T-helper 2 cell treated with Interferon-gamma antibody and Interleukin-4, amounts not matched to agents 100 ng/mL and 5 ng/mL, for 36 hours (primary cell): ENCODE measurements at regions not wholly inside any gene's neighbourhood (a gene's known extent, or its start where the extent isn't known, plus 50 kb on each side); places are given as distances from the start of the nearest gene placed in this dataset.
"Not testable (repeated sequence)": the region's sequence is repeated elsewhere in the genome, so short reads cannot be mapped to it uniquely, and the experiment has no call there.

ENCODE experiments used
- intact Hi-C: fragments of 100-400 bp; cut with micrococcal nuclease; formaldehyde crosslinking; loops from one replicate; pipeline ENCODE4 v1.15.1; 2023

DNA sequence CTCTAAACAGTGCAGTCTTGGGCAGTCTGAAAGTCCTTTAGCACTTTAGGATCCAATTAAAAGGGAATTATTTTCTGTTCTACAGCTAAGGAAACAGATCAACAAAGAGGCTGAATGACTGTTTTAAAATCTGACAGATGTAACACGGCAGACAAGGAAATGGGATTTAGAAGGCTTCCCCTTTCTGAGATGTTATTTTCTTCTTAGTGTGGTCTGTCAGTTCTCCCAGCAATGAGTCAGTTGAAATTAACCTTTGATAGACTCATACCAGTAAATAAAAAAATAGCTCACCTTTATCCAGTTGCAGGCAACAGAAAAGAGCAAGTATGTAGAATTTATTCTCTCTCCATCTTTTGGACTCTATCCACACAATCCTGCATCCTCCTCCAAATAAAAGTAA lies 98.1 kb downstream of the NEDD1 start:
- intact Hi-C loops, result no loop called here

GRCh38 chr12:97005646-97006045 lies 98.6 kb downstream of the NEDD1 start:
- intact Hi-C loops, result no loop called here

- intact Hi-C loops, result no loop called here
Observed at GRCh38 chr12:97006585-97006984, 99.5 kb downstream of the NEDD1 start.

GRCh38 chr12:97016163-97016562 lies 109.1 kb downstream of the NEDD1 start:
- intact Hi-C loops, result no loop called here

GRCh38 chr12:97017213-97017612 lies 110.2 kb downstream of the NEDD1 start:
- intact Hi-C loops, result no loop called here

- intact Hi-C loops, result no loop called here
Observed at GRCh38 chr12:97022536-97023230, 115.6 kb downstream of the NEDD1 start.

- intact Hi-C loops, result no loop called here
Observed at GRCh38 chr12:97024393-97024792, 117.3 kb downstream of the NEDD1 start.

GRCh38 chr12:97026901-97027300 lies 119.8 kb downstream of the NEDD1 start:
- intact Hi-C loops, result no loop called here

GRCh38 chr12:97027482-97027881 lies 120.4 kb downstream of the NEDD1 start:
- intact Hi-C loops, result no loop called here

- intact Hi-C loops, result no loop called here
Observed at GRCh38 chr12:97038131-97038530, 131.1 kb downstream of the NEDD1 start.

DNA sequence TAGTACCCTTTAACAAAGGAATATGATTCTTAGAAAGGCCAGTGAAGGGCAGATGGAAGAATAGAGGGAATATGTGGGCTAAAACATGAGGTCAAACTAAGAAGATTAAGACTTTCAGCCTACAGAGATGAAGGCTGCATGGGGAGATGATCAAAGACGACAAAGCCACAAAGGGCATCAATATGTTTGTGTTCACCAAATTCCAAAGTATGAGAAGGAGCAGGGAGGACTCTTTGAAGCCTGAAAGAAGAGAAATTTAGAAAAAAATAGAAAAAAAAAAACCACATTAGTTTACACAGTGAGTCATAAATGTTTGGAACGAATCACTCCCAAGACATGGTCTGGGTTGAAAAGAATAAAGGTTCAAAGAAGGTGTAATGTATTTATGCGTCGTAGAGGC lies 131.8 kb downstream of the NEDD1 start:
- intact Hi-C loops, result no loop called here

- intact Hi-C loops, result no loop called here
Observed at GRCh38 chr12:97046901-97047300, 139.8 kb downstream of the NEDD1 start.

GRCh38 chr12:97047361-97047760 lies 140.3 kb downstream of the NEDD1 start:
- intact Hi-C loops, result no loop called here

- intact Hi-C loops, result no loop called here
Observed at GRCh38 chr12:97048421-97049035, 141.5 kb downstream of the NEDD1 start.

DNA sequence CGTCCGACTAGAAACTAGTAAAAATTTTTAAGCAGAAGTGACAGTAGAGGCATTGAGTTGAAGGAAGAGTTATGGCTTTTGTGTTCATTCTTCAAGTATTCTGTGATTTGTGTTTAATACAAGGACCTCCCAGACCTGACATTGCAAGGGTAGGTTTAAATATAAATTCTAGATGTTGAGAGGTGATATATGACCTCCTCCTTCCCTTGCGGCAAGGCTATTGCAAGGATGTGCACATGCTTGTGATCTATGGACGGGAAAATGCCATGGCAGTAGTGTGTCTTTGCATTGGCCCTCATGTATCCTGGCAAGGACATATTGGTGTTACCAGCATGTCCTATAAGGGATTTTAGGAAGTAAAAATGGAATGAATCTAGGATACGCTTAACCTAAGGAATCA lies 143.5 kb downstream of the NEDD1 start:
- intact Hi-C loops, result no loop called here

GRCh38 chr12:97051341-97051740 lies 144.3 kb downstream of the NEDD1 start:
- intact Hi-C loops, result no loop called here

DNA sequence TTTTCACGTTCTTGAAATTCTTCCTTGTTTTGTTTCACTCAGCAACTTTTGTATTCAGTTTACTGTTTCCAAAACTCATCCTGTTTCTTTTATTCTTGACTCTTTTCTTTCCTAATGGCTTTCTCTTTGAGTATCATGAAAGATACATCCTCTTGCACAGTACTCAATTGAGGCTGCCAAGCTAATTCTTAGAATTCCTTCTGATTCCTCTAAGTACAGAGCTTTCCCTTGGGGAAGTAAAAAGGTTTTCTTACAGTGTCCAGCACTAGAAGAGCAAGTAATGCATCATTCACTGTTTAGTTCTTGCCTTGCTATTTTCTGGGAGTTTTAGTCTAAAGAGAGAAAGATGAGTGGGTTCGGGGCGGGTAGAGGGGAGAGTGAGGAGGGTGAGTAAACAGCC lies 154.1 kb downstream of the NEDD1 start:
- intact Hi-C loops, result no loop called here

GRCh38 chr12:97063292-97063935 lies 156.4 kb downstream of the NEDD1 start:
- intact Hi-C loops, result no loop called here

GRCh38 chr12:97075161-97075933 lies 168.3 kb downstream of the NEDD1 start:
- intact Hi-C loops, result no loop called here

- intact Hi-C loops, result no loop called here
Observed at GRCh38 chr12:97075934-97076630, 169.0 kb downstream of the NEDD1 start.

GRCh38 chr12:97076912-97077311 lies 169.9 kb downstream of the NEDD1 start:
- intact Hi-C loops, result not testable (repeated sequence)
